H1 (cell line): ENCODE measurements at regions not wholly inside any gene's neighbourhood (a gene's known extent, or its start where the extent isn't known, plus 50 kb on each side); places are given as distances from the start of the nearest gene placed in this dataset.

Source experiments
- CTCF ChIA-PET: fragments of 300-600 bp; sonication (Branson Sonifier 250); formaldehyde crosslinking; loops from one replicate; lab custom pipeline; 2021; ENCODE audit not compliant: partially characterized antibody; lab: Charles Lee
- POLR2A ChIA-PET: fragments of 300-600 bp; sonication (Branson Sonifier 250); formaldehyde crosslinking; loops from one replicate; lab custom pipeline; 2021; ENCODE audit warnings: inconsistent platforms; ENCODE audit not compliant: partially characterized antibody; lab: Charles Lee
- DNase-seq, 2 experiments: peaks; one replicate each; pipeline versions ENCODE4 v3.0.0 to v3.0.0-alpha.2; 2010 to 2022; ENCODE audit warnings: low spot score in 2 of 2, low read depth in 1 of 2, mixed read lengths in 1 of 2
- FAIRE-seq: peaks from 2 replicates; lab custom pipeline; 2011; peaks lifted over from hg19 to GRCh38; lab: Jason Lieb, UNC
- H2AFZ ChIP-seq: 2 replicates; pipeline ENCODE4 v1.8.1; 2012; ENCODE audit warnings: low read length, inconsistent platforms
- H2AK5ac ChIP-seq: 2 replicates; pipeline ENCODE4 v1.6.1; 2013; ENCODE audit warnings: low read depth, low read length
- H2BK120ac ChIP-seq: replicated peaks from 2 replicates; pipeline ENCODE3; 2013; ENCODE audit warnings: low read depth, low read length, inconsistent platforms
- H2BK12ac ChIP-seq: 2 replicates; pipeline ENCODE4 v1.6.1; 2013; ENCODE audit warnings: low read depth, low read length
- H2BK15ac ChIP-seq: 2 replicates; pipeline ENCODE4 v1.6.1; 2013; ENCODE audit warnings: low read length
- H2BK20ac ChIP-seq: 2 replicates; pipeline ENCODE4 v1.6.1; 2013; ENCODE audit warnings: low read length
- H2BK5ac ChIP-seq: 2 replicates; pipeline ENCODE4 v1.6.1; 2013; ENCODE audit warnings: low read depth, low read length
- H3K14ac ChIP-seq: 2 replicates; pipeline ENCODE4 v1.6.1; 2013; ENCODE audit warnings: inconsistent platforms; ENCODE audit not compliant: insufficient read length
- H3K18ac ChIP-seq: 2 replicates; pipeline ENCODE4 v1.6.1; 2013; ENCODE audit warnings: low read length; ENCODE audit errors: extremely low read depth
- H3K23ac ChIP-seq: 2 replicates; pipeline ENCODE4 v1.6.1; 2013; ENCODE audit warnings: inconsistent platforms; ENCODE audit not compliant: insufficient read length
- H3K23me2 ChIP-seq: 2 replicates; pipeline ENCODE4 v1.6.1; 2013; ENCODE audit warnings: low read depth, low read length
- H3K27ac ChIP-seq: 2 replicates; pipeline ENCODE4 v1.6.1; 2011; ENCODE audit warnings: low read depth, low read length, inconsistent platforms
- H3K27me3 ChIP-seq, 4 experiments: replicated peaks in 1 of 4; 1 replicate in 1 of 4; 2 replicates in 3 of 4; pipeline versions ENCODE4 v1.6.1 to v1.8.1; 2011 to 2013; ENCODE audit warnings: low read length in 3 of 4, mild to moderate bottlenecking in 3 of 4, inconsistent platforms in 2 of 4, mixed read lengths in 2 of 4, moderate library complexity in 1 of 4; ENCODE audit not compliant: control insufficient read depth in 3 of 4, insufficient read depth in 3 of 4; ENCODE audit errors: extremely low read depth in 1 of 4
- H3K36me3 ChIP-seq, 4 experiments: 2 replicates each; pipeline versions ENCODE4 v1.6.1 to v1.8.1; 2011 to 2013; ENCODE audit warnings: mild to moderate bottlenecking in 4 of 4, low read length in 3 of 4, moderate library complexity in 2 of 4, control low read depth in 1 of 4, inconsistent platforms in 1 of 4; ENCODE audit not compliant: insufficient read depth in 4 of 4, control insufficient read depth in 2 of 4
- H3K4ac ChIP-seq: replicated peaks from 2 replicates; pipeline ENCODE3; 2013; ENCODE audit warnings: low read length, low read depth, mixed read lengths, inconsistent platforms; ENCODE audit not compliant: insufficient read length
- H3K4me1 ChIP-seq, 4 experiments: replicated peaks in 1 of 4; 1 replicate in 1 of 4; 2 replicates in 3 of 4; pipeline versions ENCODE4 v1.6.1 to v1.8.1; 2011 to 2013; ENCODE audit warnings: low read length in 3 of 4, inconsistent platforms in 2 of 4, mixed read lengths in 1 of 4; ENCODE audit not compliant: insufficient read depth in 4 of 4, control insufficient read depth in 3 of 4
- H3K4me2 ChIP-seq, 2 experiments: 2 replicates each; pipeline versions ENCODE4 v1.6.1 to v1.8.1; 2011 to 2013; ENCODE audit warnings: low read depth in 2 of 2, low read length in 2 of 2, control low read depth in 1 of 2, inconsistent platforms in 1 of 2, mild to moderate bottlenecking in 1 of 2; ENCODE audit not compliant: insufficient read depth in 1 of 2
- H3K4me3 ChIP-seq, 4 experiments: fragments of 200-600, 300-600 bp in 1 of 4; sonication (generic), shearing (Covaris generic), sonication (Bioruptor Twin) in 1 of 4; 2 replicates each; pipeline versions ENCODE4 v1.5.1 to v1.8.1; 2011 to 2016; ENCODE audit warnings: low read length in 4 of 4, low read depth in 3 of 4, control low read depth in 2 of 4, inconsistent platforms in 2 of 4, mild to moderate bottlenecking in 2 of 4, mixed read lengths in 1 of 4, moderate library complexity in 1 of 4; ENCODE audit not compliant: insufficient read depth in 2 of 4; ENCODE audit errors: extremely low read depth in 1 of 4
- H3K56ac ChIP-seq: replicated peaks from 2 replicates; pipeline ENCODE3; 2013; ENCODE audit warnings: low read depth, mild to moderate bottlenecking, mixed read lengths, low read length, inconsistent platforms; ENCODE audit not compliant: insufficient read length
- H3K79me1 ChIP-seq: 2 replicates; pipeline ENCODE4 v1.6.1; 2013; ENCODE audit warnings: low read depth, low read length, control low read depth
- H3K79me2 ChIP-seq, 2 experiments: 2 replicates each; pipeline versions ENCODE4 v1.6.1 to v1.8.1; 2012 to 2013; ENCODE audit warnings: low read length in 2 of 2, mild to moderate bottlenecking in 2 of 2, inconsistent platforms in 1 of 2; ENCODE audit not compliant: insufficient read depth in 2 of 2, control insufficient read depth in 1 of 2
- H3K9ac ChIP-seq, 4 experiments: replicated peaks in 1 of 4; 1 replicate in 1 of 4; 2 replicates in 3 of 4; pipeline versions ENCODE4 v1.6.1 to v1.8.1; 2011 to 2013; ENCODE audit warnings: low read depth in 3 of 4, low read length in 3 of 4, control low read depth in 2 of 4, mild to moderate bottlenecking in 2 of 4, moderate library complexity in 2 of 4, inconsistent platforms in 1 of 4; ENCODE audit errors: extremely low read depth in 1 of 4
- H3K9me3 ChIP-seq, 2 experiments: 2 replicates each; pipeline versions ENCODE4 v1.6.1 to v1.8.1; 2012 to 2013; ENCODE audit warnings: mild to moderate bottlenecking in 2 of 2, moderate library complexity in 2 of 2, control low read depth in 1 of 2, inconsistent platforms in 1 of 2, low read depth in 1 of 2, low read length in 1 of 2, mixed read lengths in 1 of 2; ENCODE audit not compliant: insufficient read depth in 2 of 2
- H4K20me1 ChIP-seq, 2 experiments: replicated peaks in 1 of 2; 2 replicates each; pipeline versions ENCODE3 to v1.8.1; 2011 to 2013; ENCODE audit warnings: inconsistent platforms in 2 of 2, low read length in 2 of 2, mild to moderate bottlenecking in 1 of 2; ENCODE audit not compliant: insufficient read depth in 2 of 2, control insufficient read depth in 1 of 2
- H4K5ac ChIP-seq: 2 replicates; pipeline ENCODE4 v1.6.1; 2013; ENCODE audit warnings: low read length, low read depth, mixed read lengths, inconsistent platforms; ENCODE audit not compliant: insufficient read length
- H4K8ac ChIP-seq: 2 replicates; pipeline ENCODE4 v1.8.0; 2013; ENCODE audit warnings: mild to moderate bottlenecking, moderate library complexity, low read length, inconsistent platforms; ENCODE audit not compliant: insufficient read depth; ENCODE audit errors: extremely low read depth
- H4K91ac ChIP-seq: replicated peaks from 2 replicates; pipeline ENCODE3; 2013; ENCODE audit warnings: low read length, mixed read lengths, inconsistent platforms; ENCODE audit not compliant: insufficient read length
- CHD1 ChIP-seq: IDR thresholded peaks from 2 replicates; pipeline ENCODE4 v1.6.1; 2012; ENCODE audit warnings: low read depth, low read length, improper control_type of control experiment
- EGR1 ChIP-seq: IDR thresholded peaks from 2 replicates; pipeline ENCODE4 v1.6.1; 2011; ENCODE audit warnings: low read depth, low read length, borderline replicate concordance
- POLR2A ChIP-seq, 2 experiments: IDR thresholded peaks; 1 replicate in 1 of 2; 2 replicates in 1 of 2; pipeline ENCODE4 v1.6.1; 2011; ENCODE audit warnings: low read depth in 2 of 2, low read length in 2 of 2, mild to moderate bottlenecking in 2 of 2; ENCODE audit errors: control extremely low read depth in 1 of 2
- RNF2 ChIP-seq: fragments of 200-900, 300-1000 bp; sonication (generic); IDR thresholded peaks from 2 replicates; pipeline ENCODE4 v1.7.1; 2016; ENCODE audit warnings: borderline replicate concordance, low read depth, mild to moderate bottlenecking, antibody characterized with exemption, low read length; ENCODE audit not compliant: poor library complexity, severe bottlenecking; ENCODE audit errors: missing control alignments
- SRF ChIP-seq: IDR thresholded peaks from 2 replicates; pipeline ENCODE4 v1.6.1; 2011; ENCODE audit warnings: mild to moderate bottlenecking, low read depth, low read length, moderate library complexity
- WGBS, 2 experiments: shearing (Covaris generic) in 1 of 2; methylation state at CpG; one replicate each; pipeline versions ENCODE4 v1.1.6 to v1.1.7; 2013 to 2015; ENCODE audit warnings: low lambda C conversion rate in 2 of 2, mixed read lengths in 2 of 2, inconsistent platforms in 1 of 2, low coverage in 1 of 2, missing lambda C conversion rate in 1 of 2; ENCODE audit not compliant: insufficient replicate concordance in 2 of 2, insufficient coverage in 1 of 2, insufficient read length in 1 of 2; ENCODE audit errors: extremely low coverage in 1 of 2, missing lambda C conversion rate in 1 of 2; 5-methylcytosine and 5-hydroxymethylcytosine counted together

GRCh38 chr22:48070083-48070482, 1307.6 kb downstream of the TBC1D22A start:
- peak overlapping the region; percentile 90; the same call in 1 of the 2 replicates for H2AK5ac ChIP-seq
- H3K14ac ChIP-seq = no peak overlapping the region
- peaks cover under 1 to 8% of the 10 kb centered on the region in 2 experiments; a peak in 2 of 4 replicates for H3K9me3 ChIP-seq
- peak overlapping the region; percentile 75; the same call in 1 of the 2 replicates for H2BK12ac ChIP-seq
- no peak overlapping the region for H3K4ac ChIP-seq
- H2AFZ ChIP-seq = no peak overlapping the region
- no peaks in the 10 kb centered on the region for H4K20me1 ChIP-seq
- H2BK20ac ChIP-seq = no peak overlapping the region
- H3K79me1 ChIP-seq = no peaks in the 10 kb centered on the region
- no peak overlapping the region for H3K56ac ChIP-seq
- no peak for TF ChIP-seq EGR1
- no peak for TF ChIP-seq SRF
- TF ChIP-seq CHD1 = no peak
- TF ChIP-seq POLR2A (IDR thresholded peaks at IDR 0.05; ENCODE audit: control extremely low read depth in 1 of 2, low read depth in 2 of 2, low read length in 2 of 2) = no peak
- TF ChIP-seq RNF2 = no peak
- TF ChIP-seq, all 59 proteins: peak for 0
- H3K27me3 ChIP-seq = no peaks in the 10 kb centered on the region
- CTCF ChIA-PET = interaction anchor here (1.0 kb wide), 2 partner anchors 36 to 118 kb away, joined by 3 read pairs; no protein-coding TSS in a partner anchor
- POLR2A ChIA-PET = interaction anchor here (0.7 kb wide), 1 partner anchor 33 kb away, joined by 3 read pairs; no protein-coding TSS in a partner anchor
- no peak overlapping the region; the same call in 1 of the 2 replicates for H3K27ac ChIP-seq
- H3K4me1 ChIP-seq = peaks cover 0 to 10% (median 6%) of the 10 kb centered on the region in 4 experiments; a peak in 4 of 7 replicates
- no peak overlapping the region for H3K4me2 ChIP-seq
- H2BK5ac ChIP-seq = no peak overlapping the region
- no peak overlapping the region for H4K8ac ChIP-seq
- no peak overlapping the region for H3K4me3 ChIP-seq
- peak overlapping the region; percentile 59 for H4K91ac ChIP-seq
- 97% methylated on average over 9 of the region's 9 CpGs; no CpG with 5 or more reads in 1 of the 2 experiments for WGBS, 2 experiments
- no peak overlapping the region for H2BK120ac ChIP-seq
- no peak overlapping the region for H4K5ac ChIP-seq
- H3K36me3 ChIP-seq = no peaks in the 10 kb centered on the region
- H3K23ac ChIP-seq = no peak overlapping the region
- H3K9ac ChIP-seq = no peak overlapping the region
- FAIRE-seq = no peak
- no peak for DNase-seq
- H2BK15ac ChIP-seq = peak overlapping the region; percentile 88
- H3K79me2 ChIP-seq = no peaks in the 10 kb centered on the region
- H3K18ac ChIP-seq = no peak overlapping the region
- H3K23me2 ChIP-seq = no peaks in the 10 kb centered on the region; the same call in 1 of the 2 replicates
